ENCODE measurements at regions not wholly inside any gene's neighbourhood (a gene's known extent, or its start where the extent isn't known, plus 50 kb on each side); places are given as distances from the start of the nearest gene placed in this dataset.

GRCh38 chr4:136156947-136157346 is 1375.3 kb downstream of the PCDH18 start:
- CTCF ChIA-PET = no interaction called here
- no peaks in the 10 kb centered on the region for H4K20me1 ChIP-seq (ENCODE audit: insufficient read depth)
- intact Hi-C loops (cut with micrococcal nuclease) = no loop called here
- no peaks in the 10 kb centered on the region for H3K9me2 ChIP-seq (ENCODE audit: insufficient read depth)
- no peak overlapping the region for H3K4me3 ChIP-seq (replicated peaks in 1 of 2; ENCODE audit: low read depth in 1 of 2, low read length in 2 of 2)
- no peaks in the 10 kb centered on the region for H3K36me3 ChIP-seq (ENCODE audit: control insufficient read depth in 1 of 2, insufficient read depth in 2 of 2, low read length in 2 of 2)
- ATAC-seq (no peak), DNase-seq (ENCODE audit: low read depth, low spot score) (no peak)
- H3K79me2 ChIP-seq (ENCODE audit: insufficient read depth, low read length) = no peaks in the 10 kb centered on the region
- no peak overlapping the region for H3K27ac ChIP-seq (ENCODE audit: low read depth, low read length)
- H3K4me2 ChIP-seq (ENCODE audit: low read length) = no peak overlapping the region
- no peak overlapping the region for H2AFZ ChIP-seq (ENCODE audit: low read depth, low read length, poor library complexity, severe bottlenecking)
- no peaks in the 10 kb centered on the region for H3K9me3 ChIP-seq (ENCODE audit: control insufficient read depth in 1 of 2, insufficient read depth in 1 of 2, low read depth in 1 of 2, low read length in 2 of 2)
- no peaks in the 10 kb centered on the region for H3K27me3 ChIP-seq (ENCODE audit: insufficient read depth, low read length)
- no peak overlapping the region for H3K9ac ChIP-seq (ENCODE audit: low read length)
- RAD21 ChIA-PET (ENCODE audit: low non-redundant PET in 1 of 2, low total read pairs in 2 of 2, uncharacterized antibody in 2 of 2, unreplicated experiment in 2 of 2) = no interaction called here
- H3K4me1 ChIP-seq (ENCODE audit: control insufficient read depth in 1 of 2, insufficient read depth in 2 of 2, low read length in 2 of 2) = no peaks in the 10 kb centered on the region
- BruUV-seq (replicated peaks) = no TSS peak
- POLR2A ChIA-PET = no interaction called here
- no peak for TF ChIP-seq CEBPB (IDR thresholded peaks at IDR 0.05; ENCODE audit: low read depth)
- no peak for TF ChIP-seq CBX3 (IDR thresholded peaks at IDR 0.05; ENCODE audit: low read depth)
- no peak for TF ChIP-seq REST (IDR thresholded peaks at IDR 0.05; ENCODE audit: low read depth)
- no peak for TF ChIP-seq YY1 (IDR thresholded peaks at IDR 0.05; ENCODE audit: extremely low read depth, insufficient replicate concordance, low read depth, low read length)
- no peak for TF ChIP-seq ZBTB33 (IDR thresholded peaks at IDR 0.05; ENCODE audit: extremely low read depth, insufficient replicate concordance, low read length)
- TF ChIP-seq EZH2phosphoT487 (IDR thresholded peaks at IDR 0.05; ENCODE audit: borderline replicate concordance) = no peak
- TF ChIP-seq SIN3A (IDR thresholded peaks at IDR 0.05; ENCODE audit: low read depth) = no peak
- TF ChIP-seq TCF7L2 (IDR thresholded peaks at IDR 0.05; ENCODE audit: borderline replicate concordance, extremely low read depth, insufficient read depth, insufficient read length) = no peak
- no peak for TF ChIP-seq CTCF (IDR thresholded peaks at IDR 0.05 in 2 of 3, conservative IDR thresholded peaks at IDR 0.05 in 1 of 3; ENCODE audit: borderline replicate concordance in 1 of 3, insufficient read depth in 1 of 3, low read depth in 2 of 3, low read length in 2 of 3)
- no peak for TF ChIP-seq POLR2A (IDR thresholded peaks at IDR 0.05; ENCODE audit: borderline replicate concordance, extremely low read depth, insufficient read depth, insufficient read length)
- no peak for TF ChIP-seq SP1 (IDR thresholded peaks at IDR 0.05; ENCODE audit: low read depth)
- no peak for TF ChIP-seq JUND (IDR thresholded peaks at IDR 0.05)
- no peak for TF ChIP-seq POLR2AphosphoS5 (IDR thresholded peaks at IDR 0.05; ENCODE audit: low read depth, low read length)
- TF ChIP-seq MAX (IDR thresholded peaks at IDR 0.05) = no peak
- TF ChIP-seq FOSL1 (IDR thresholded peaks at IDR 0.05; ENCODE audit: low read depth) = no peak
- TF ChIP-seq SRF (IDR thresholded peaks at IDR 0.05; ENCODE audit: low read depth) = no peak
- TF ChIP-seq ELF1 (IDR thresholded peaks at IDR 0.05; ENCODE audit: borderline replicate concordance, low read depth) = no peak

Measured in HCT116 (cell line).